Esophagus muscularis mucosa (tissue), 4 donors: ENCODE measurements at regions not wholly inside any gene's neighbourhood (a gene's known extent, or its start where the extent isn't known, plus 50 kb on each side); places are given as distances from the start of the nearest gene placed in this dataset.

ENCODE experiments used
- DNase-seq: peaks from one replicate; pipeline ENCODE4 v3.0.0-alpha.2; 2017; ENCODE audit errors: extremely low spot score
- H3K27ac ChIP-seq, 4 donors: fragments of 200-600 bp; sonication (generic); replicated peaks in 1 of 4; 1 replicate in 3 of 4; 2 replicates in 1 of 4; pipeline ENCODE4 v1.5.1; 2016 to 2019; ENCODE audit warnings: mild to moderate bottlenecking in 1 of 4
- H3K27me3 ChIP-seq, 4 donors: fragments of 200-600 bp; sonication (generic); one replicate each; pipeline versions ENCODE4 v1.5.1 to v1.6.0; 2016 to 2019
- H3K36me3 ChIP-seq, 4 donors: fragments of 200-600 bp; sonication (generic); one replicate each; pipeline ENCODE4 v1.5.1; 2016 to 2019
- H3K4me1 ChIP-seq, 4 donors: fragments of 200-600 bp; sonication (generic); one replicate each; pipeline ENCODE4 v1.5.1; 2016 to 2019
- H3K4me3 ChIP-seq, 4 donors: fragments of 200-600 bp; sonication (generic); 1 replicate in 2 of 4; 2 replicates in 2 of 4; pipeline ENCODE4 v1.5.1; 2016 to 2019; ENCODE audit warnings: mild to moderate bottlenecking in 4 of 4, moderate library complexity in 1 of 4
- H3K9me3 ChIP-seq, 4 donors: fragments of 200-600 bp; sonication (generic); 1 replicate in 3 of 4; 2 replicates in 1 of 4; pipeline ENCODE4 v1.5.1; 2016 to 2019
- EP300 ChIP-seq: sonication (generic); formaldehyde crosslinking; IDR thresholded peaks from one replicate; pipeline ENCODE4 v1.6.1; 2017; ENCODE audit warnings: antibody characterized with exemption
- POLR2A ChIP-seq: fragments of 450-650 bp; IDR thresholded peaks from one replicate; pipeline ENCODE4 v1.6.1; 2017; ENCODE audit warnings: antibody characterized with exemption, moderate library complexity, mild to moderate bottlenecking, low read depth
- POLR2AphosphoS5 ChIP-seq, 2 donors: sonication (generic); formaldehyde crosslinking; IDR thresholded peaks; one replicate each; pipeline ENCODE4 v1.6.1; 2017; ENCODE audit warnings: antibody characterized with exemption in 2 of 2
- WGBS: methylation state at CpG from one replicate; pipeline ENCODE4 v1.1.5; 2018; 5-methylcytosine and 5-hydroxymethylcytosine counted together
- intact Hi-C: fragments of 100-400 bp; cut with DNase I; formaldehyde crosslinking; loops from one replicate; pipeline ENCODE4 v1.15.1; 2023
- TF ChIP-seq, protein P1 (sequence below), 3 experiments: fragments of 200-600 bp in 2 of 3; fragments of 450-650 bp in 1 of 3; sonication (generic) in 2 of 3; IDR thresholded peaks; one replicate each; pipeline ENCODE4 v1.5.1; 2017 to 2019; ENCODE audit warnings: antibody characterized with exemption in 3 of 3, mild to moderate bottlenecking in 2 of 3, moderate library complexity in 1 of 3

DNA sequence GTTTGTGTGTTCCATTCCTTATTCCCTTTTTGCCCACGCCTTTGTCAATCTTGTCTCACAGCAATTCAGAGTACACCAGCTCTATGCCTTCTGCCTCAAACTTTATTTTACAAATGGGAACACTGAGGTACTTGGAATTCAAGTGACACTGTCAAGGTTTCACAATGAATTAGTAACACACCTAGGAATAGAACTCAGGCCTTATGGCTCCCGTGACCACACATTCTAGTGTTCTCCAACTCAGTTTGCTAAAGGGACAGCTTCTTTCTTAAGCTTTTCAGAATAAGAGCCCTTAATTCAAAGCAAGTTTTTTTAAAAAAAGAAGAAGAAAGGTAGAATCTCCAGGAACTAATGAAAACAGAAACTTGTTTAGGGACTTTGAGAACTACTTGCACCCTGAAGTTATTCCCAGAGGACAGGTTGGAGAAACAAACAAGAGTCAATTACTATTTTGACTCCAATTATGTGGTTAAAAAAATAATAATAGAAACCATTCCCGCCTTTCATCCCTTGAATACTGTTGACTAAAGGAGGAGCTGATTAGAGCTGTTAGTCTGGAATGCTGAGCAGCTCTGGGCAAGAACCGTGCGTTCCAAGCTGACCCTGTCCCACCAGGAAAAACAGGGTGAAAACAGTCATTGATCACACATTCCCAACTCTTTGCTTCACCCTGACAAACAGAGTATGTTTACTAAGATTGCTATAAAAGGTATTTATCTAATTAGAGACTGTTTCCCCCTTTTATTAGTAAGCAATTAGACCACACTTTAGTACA, 408.8 kb upstream of the CNKSR2 start:
- H3K4me1 ChIP-seq, result no peaks in the 10 kb centered on the region
- no peak overlapping the region for H3K27ac ChIP-seq
- H3K36me3 ChIP-seq, result no peaks in the 10 kb centered on the region
- intact Hi-C loops, result no loop called here
- H3K27me3 ChIP-seq, result no peaks in the 10 kb centered on the region
- H3K4me3 ChIP-seq, result no peak overlapping the region
- 53% methylated on average over 5 of the region's 5 CpGs for WGBS
- DNase-seq, result no peak
- peaks cover 0 to 6% (median 0%) of the 10 kb centered on the region in 4 donors for H3K9me3 ChIP-seq
- TF ChIP-seq POLR2AphosphoS5 (IDR thresholded peaks at IDR 0.05), result no peak
- TF ChIP-seq POLR2A, result no peak
- TF ChIP-seq, protein P1, sequence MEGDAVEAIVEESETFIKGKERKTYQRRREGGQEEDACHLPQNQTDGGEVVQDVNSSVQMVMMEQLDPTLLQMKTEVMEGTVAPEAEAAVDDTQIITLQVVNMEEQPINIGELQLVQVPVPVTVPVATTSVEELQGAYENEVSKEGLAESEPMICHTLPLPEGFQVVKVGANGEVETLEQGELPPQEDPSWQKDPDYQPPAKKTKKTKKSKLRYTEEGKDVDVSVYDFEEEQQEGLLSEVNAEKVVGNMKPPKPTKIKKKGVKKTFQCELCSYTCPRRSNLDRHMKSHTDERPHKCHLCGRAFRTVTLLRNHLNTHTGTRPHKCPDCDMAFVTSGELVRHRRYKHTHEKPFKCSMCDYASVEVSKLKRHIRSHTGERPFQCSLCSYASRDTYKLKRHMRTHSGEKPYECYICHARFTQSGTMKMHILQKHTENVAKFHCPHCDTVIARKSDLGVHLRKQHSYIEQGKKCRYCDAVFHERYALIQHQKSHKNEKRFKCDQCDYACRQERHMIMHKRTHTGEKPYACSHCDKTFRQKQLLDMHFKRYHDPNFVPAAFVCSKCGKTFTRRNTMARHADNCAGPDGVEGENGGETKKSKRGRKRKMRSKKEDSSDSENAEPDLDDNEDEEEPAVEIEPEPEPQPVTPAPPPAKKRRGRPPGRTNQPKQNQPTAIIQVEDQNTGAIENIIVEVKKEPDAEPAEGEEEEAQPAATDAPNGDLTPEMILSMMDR (IDR thresholded peaks at IDR 0.05), result no peak
- no peak for TF ChIP-seq EP300

DNA sequence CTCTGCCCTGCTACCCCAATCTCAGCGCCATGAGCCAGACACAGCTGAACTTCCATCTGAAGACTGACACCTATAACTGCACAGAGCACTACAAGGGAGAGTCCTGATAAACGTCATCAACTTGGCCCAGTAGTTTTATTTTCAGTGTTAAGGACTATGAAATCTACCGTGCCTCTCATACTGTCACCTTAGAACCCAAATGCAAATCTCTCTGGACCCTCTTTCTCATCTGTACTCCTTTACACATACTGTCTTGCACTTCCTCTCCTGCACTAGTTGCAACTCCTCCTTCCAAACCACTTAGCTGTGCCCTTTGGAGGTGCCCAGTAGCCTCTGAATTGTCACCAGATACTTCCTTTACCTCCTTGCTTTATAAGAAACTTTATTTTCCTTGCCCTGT, 420.2 kb upstream of the CNKSR2 start:
- H3K36me3 ChIP-seq, result no peaks in the 10 kb centered on the region
- TF ChIP-seq EP300, result no peak
- TF ChIP-seq, protein P1 (IDR thresholded peaks at IDR 0.05), result no peak
- TF ChIP-seq POLR2AphosphoS5 (IDR thresholded peaks at IDR 0.05), result no peak
- no peak for TF ChIP-seq POLR2A
- no peaks in the 10 kb centered on the region for H3K27me3 ChIP-seq
- 74% methylated on average over 3 of the region's 3 CpGs for WGBS
- DNase-seq, result no peak
- no peak overlapping the region for H3K27ac ChIP-seq
- no peak overlapping the region for H3K4me3 ChIP-seq
- H3K4me1 ChIP-seq, result no peaks in the 10 kb centered on the region
- no peaks in the 10 kb centered on the region for H3K9me3 ChIP-seq
- intact Hi-C loops, result no loop called here

- intact Hi-C loops, result no loop called here
- Histone ChIP-seq H3K9me3 (no peaks in the 10 kb centered on the region), H3K4me1 (no peaks in the 10 kb centered on the region), H3K27ac (no peak overlapping the region), H3K4me3 (no peak overlapping the region), H3K27me3 (no peaks in the 10 kb centered on the region), H3K36me3 (no peaks in the 10 kb centered on the region)
- DNase-seq, result no peak
- 66% methylated on average over 3 of the region's 3 CpGs for WGBS
- no peak for TF ChIP-seq EP300
- TF ChIP-seq POLR2A, result no peak
Measured at GRCh38 chrX:20952180-20952579, 422.0 kb upstream of the CNKSR2 start.

DNA sequence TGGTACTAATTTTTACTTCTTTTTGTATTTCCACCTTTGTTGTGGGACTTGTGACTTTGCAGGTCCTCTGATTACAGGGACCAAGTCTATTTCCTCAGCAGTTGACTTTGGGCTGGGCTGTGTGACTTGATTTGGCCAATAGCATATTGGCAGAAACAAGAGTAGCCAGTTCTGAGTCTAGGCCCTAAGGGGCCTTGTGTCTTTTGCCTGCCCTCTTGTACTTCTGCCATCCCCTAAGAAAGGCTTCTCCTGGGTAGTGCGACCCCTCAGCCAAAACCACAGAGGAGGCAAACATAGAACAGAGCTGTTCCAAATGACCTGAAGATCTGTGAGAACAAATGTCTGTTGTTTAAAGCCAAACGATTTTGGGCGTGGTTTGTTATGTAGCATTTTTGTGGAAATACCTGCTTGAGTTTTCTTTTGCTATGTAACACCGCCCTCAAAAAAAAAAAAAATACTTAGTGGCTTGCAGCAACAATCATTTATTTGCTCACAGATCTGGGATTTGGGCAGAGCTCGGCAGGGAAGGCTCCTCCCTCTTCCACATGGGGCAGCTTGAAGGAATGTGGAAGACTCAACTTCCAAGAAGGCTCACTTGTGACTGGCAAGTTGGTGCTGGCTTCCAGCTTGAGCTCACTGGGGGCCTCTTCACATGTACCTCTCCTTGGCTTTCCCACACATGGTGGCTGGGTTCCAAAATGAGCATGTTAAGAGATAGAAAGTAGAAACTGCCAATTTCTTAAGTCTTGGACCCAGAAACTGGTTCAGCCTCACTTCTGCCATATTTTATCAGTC, 423.0 kb upstream of the CNKSR2 start:
- intact Hi-C loops, result no loop called here
- H3K4me3 ChIP-seq, result no peak overlapping the region
- H3K36me3 ChIP-seq, result no peaks in the 10 kb centered on the region
- WGBS, result 62% methylated on average over 5 of the region's 5 CpGs
- TF ChIP-seq POLR2AphosphoS5 (IDR thresholded peaks at IDR 0.05) (no peak), POLR2A (no peak), EP300 (no peak)
- TF ChIP-seq, protein P1 (IDR thresholded peaks at IDR 0.05), result no peak
- no peak for DNase-seq
- no peak overlapping the region for H3K27ac ChIP-seq
- no peaks in the 10 kb centered on the region for H3K9me3 ChIP-seq
- no peaks in the 10 kb centered on the region for H3K4me1 ChIP-seq
- H3K27me3 ChIP-seq, result no peaks in the 10 kb centered on the region

DNA sequence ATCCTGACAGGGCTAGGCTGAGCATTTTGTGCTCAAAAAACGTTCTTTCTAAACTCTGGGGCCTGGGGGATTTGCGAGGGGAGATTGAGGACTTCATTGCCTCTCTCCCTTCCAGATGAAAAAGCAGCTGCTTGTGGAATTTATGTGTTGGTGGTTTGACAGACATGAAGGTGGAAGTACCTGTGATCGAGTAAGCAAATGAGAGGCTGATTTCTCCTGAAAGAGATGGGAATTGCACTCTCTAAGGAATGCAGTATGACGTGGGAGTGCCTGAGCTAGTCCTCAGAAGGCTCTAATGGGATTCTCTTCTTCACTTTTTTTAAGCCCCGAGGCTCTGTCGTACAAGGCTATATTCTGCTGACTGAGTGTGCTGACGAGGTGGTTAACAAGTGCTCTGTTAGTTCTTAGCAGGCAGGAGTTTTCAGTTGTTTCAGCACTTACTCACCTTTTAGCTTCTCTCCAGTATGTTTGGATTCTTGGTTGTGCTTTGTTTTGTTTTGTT, 426.8 kb upstream of the CNKSR2 start:
- no peak for TF ChIP-seq POLR2AphosphoS5 (IDR thresholded peaks at IDR 0.05)
- TF ChIP-seq POLR2A, result no peak
- TF ChIP-seq EP300, result no peak
- TF ChIP-seq, protein P1 (IDR thresholded peaks at IDR 0.05), result no peak
- WGBS, result 26% methylated on average over 7 of the region's 7 CpGs
- no peaks in the 10 kb centered on the region for H3K4me1 ChIP-seq
- H3K9me3 ChIP-seq, result no peaks in the 10 kb centered on the region
- no peaks in the 10 kb centered on the region for H3K27me3 ChIP-seq
- intact Hi-C loops, result no loop called here
- H3K27ac ChIP-seq, result no peak overlapping the region
- H3K4me3 ChIP-seq, result no peak overlapping the region
- no peaks in the 10 kb centered on the region for H3K36me3 ChIP-seq
- DNase-seq, result no peak
